ENCODE measurements at regions not wholly inside any gene's neighbourhood (a gene's known extent, or its start where the extent isn't known, plus 50 kb on each side); places are given as distances from the start of the nearest gene placed in this dataset.

DNA sequence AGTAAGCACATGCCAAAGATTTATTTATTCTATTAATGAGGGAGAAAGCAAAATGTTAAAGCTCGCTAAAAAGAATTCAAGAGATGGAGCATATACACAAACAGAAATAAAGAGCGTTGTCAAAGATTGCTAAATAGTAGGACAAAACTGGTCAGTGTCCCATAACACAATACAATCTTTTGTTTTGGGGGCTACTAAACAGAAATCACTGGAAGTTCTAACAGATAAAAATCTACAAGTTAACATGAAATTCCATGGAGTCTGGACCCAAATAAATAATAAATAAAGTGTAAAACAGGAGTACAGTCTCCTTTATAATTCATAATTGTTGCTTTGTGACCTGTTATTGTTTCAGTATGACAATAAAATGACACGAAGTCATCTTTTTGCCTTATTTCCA lies 115.2 kb upstream of the CNTNAP4 start:
- no peaks in the 10 kb centered on the region for H3K27me3 ChIP-seq (ENCODE audit: insufficient read depth)
- H3K36me3 ChIP-seq (ENCODE audit: insufficient read depth) = no peaks in the 10 kb centered on the region
- H3K27me3 Mint-ChIP-seq (ENCODE audit: insufficient read depth, low read depth, poor library complexity) = peaks cover 2% of the 10 kb centered on the region
- H3K4me3 Mint-ChIP-seq = no peak overlapping the region
- H3K79me2 ChIP-seq (replicated peaks; ENCODE audit: insufficient read depth) = no peaks in the 10 kb centered on the region
- no peak overlapping the region for H3K27ac Mint-ChIP-seq
- TF ChIP-seq NANOG (IDR thresholded peaks at IDR 0.05; ENCODE audit: borderline replicate concordance) (no peak), EZH2 (IDR thresholded peaks at IDR 0.05; ENCODE audit: low read depth, unreplicated experiment) (no peak), CREB1 (CRISPR knock-in tag; IDR thresholded peaks at IDR 0.05; ENCODE audit: low read depth) (no peak), JUNB (IDR thresholded peaks at IDR 0.05; ENCODE audit: unreplicated experiment) (no peak), STAT1 (IDR thresholded peaks at IDR 0.05; ENCODE audit: unreplicated experiment) (no peak), ZNF331 (CRISPR knock-in tag; IDR thresholded peaks at IDR 0.05; ENCODE audit: low read depth) (no peak), POLR2AphosphoS5 (IDR thresholded peaks at IDR 0.05; ENCODE audit: low read depth) (no peak), EZH2phosphoT487 (IDR thresholded peaks at IDR 0.05; ENCODE audit: unreplicated experiment) (no peak), ZNF114 (CRISPR knock-in tag; IDR thresholded peaks at IDR 0.05) (no peak)
- TF ChIP-seq, protein P1, sequence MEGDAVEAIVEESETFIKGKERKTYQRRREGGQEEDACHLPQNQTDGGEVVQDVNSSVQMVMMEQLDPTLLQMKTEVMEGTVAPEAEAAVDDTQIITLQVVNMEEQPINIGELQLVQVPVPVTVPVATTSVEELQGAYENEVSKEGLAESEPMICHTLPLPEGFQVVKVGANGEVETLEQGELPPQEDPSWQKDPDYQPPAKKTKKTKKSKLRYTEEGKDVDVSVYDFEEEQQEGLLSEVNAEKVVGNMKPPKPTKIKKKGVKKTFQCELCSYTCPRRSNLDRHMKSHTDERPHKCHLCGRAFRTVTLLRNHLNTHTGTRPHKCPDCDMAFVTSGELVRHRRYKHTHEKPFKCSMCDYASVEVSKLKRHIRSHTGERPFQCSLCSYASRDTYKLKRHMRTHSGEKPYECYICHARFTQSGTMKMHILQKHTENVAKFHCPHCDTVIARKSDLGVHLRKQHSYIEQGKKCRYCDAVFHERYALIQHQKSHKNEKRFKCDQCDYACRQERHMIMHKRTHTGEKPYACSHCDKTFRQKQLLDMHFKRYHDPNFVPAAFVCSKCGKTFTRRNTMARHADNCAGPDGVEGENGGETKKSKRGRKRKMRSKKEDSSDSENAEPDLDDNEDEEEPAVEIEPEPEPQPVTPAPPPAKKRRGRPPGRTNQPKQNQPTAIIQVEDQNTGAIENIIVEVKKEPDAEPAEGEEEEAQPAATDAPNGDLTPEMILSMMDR (conservative IDR thresholded peaks at IDR 0.05; ENCODE audit: low read depth in 2 of 2) = no peak
- TF ChIP-seq, protein P2, sequence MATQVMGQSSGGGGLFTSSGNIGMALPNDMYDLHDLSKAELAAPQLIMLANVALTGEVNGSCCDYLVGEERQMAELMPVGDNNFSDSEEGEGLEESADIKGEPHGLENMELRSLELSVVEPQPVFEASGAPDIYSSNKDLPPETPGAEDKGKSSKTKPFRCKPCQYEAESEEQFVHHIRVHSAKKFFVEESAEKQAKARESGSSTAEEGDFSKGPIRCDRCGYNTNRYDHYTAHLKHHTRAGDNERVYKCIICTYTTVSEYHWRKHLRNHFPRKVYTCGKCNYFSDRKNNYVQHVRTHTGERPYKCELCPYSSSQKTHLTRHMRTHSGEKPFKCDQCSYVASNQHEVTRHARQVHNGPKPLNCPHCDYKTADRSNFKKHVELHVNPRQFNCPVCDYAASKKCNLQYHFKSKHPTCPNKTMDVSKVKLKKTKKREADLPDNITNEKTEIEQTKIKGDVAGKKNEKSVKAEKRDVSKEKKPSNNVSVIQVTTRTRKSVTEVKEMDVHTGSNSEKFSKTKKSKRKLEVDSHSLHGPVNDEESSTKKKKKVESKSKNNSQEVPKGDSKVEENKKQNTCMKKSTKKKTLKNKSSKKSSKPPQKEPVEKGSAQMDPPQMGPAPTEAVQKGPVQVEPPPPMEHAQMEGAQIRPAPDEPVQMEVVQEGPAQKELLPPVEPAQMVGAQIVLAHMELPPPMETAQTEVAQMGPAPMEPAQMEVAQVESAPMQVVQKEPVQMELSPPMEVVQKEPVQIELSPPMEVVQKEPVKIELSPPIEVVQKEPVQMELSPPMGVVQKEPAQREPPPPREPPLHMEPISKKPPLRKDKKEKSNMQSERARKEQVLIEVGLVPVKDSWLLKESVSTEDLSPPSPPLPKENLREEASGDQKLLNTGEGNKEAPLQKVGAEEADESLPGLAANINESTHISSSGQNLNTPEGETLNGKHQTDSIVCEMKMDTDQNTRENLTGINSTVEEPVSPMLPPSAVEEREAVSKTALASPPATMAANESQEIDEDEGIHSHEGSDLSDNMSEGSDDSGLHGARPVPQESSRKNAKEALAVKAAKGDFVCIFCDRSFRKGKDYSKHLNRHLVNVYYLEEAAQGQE (IDR thresholded peaks at IDR 0.05; ENCODE audit: unreplicated experiment) = no peak
- TF ChIP-seq, protein P3, sequence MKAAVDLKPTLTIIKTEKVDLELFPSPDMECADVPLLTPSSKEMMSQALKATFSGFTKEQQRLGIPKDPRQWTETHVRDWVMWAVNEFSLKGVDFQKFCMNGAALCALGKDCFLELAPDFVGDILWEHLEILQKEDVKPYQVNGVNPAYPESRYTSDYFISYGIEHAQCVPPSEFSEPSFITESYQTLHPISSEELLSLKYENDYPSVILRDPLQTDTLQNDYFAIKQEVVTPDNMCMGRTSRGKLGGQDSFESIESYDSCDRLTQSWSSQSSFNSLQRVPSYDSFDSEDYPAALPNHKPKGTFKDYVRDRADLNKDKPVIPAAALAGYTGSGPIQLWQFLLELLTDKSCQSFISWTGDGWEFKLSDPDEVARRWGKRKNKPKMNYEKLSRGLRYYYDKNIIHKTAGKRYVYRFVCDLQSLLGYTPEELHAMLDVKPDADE (IDR thresholded peaks at IDR 0.05) = no peak
- TF ChIP-seq, protein P4, sequence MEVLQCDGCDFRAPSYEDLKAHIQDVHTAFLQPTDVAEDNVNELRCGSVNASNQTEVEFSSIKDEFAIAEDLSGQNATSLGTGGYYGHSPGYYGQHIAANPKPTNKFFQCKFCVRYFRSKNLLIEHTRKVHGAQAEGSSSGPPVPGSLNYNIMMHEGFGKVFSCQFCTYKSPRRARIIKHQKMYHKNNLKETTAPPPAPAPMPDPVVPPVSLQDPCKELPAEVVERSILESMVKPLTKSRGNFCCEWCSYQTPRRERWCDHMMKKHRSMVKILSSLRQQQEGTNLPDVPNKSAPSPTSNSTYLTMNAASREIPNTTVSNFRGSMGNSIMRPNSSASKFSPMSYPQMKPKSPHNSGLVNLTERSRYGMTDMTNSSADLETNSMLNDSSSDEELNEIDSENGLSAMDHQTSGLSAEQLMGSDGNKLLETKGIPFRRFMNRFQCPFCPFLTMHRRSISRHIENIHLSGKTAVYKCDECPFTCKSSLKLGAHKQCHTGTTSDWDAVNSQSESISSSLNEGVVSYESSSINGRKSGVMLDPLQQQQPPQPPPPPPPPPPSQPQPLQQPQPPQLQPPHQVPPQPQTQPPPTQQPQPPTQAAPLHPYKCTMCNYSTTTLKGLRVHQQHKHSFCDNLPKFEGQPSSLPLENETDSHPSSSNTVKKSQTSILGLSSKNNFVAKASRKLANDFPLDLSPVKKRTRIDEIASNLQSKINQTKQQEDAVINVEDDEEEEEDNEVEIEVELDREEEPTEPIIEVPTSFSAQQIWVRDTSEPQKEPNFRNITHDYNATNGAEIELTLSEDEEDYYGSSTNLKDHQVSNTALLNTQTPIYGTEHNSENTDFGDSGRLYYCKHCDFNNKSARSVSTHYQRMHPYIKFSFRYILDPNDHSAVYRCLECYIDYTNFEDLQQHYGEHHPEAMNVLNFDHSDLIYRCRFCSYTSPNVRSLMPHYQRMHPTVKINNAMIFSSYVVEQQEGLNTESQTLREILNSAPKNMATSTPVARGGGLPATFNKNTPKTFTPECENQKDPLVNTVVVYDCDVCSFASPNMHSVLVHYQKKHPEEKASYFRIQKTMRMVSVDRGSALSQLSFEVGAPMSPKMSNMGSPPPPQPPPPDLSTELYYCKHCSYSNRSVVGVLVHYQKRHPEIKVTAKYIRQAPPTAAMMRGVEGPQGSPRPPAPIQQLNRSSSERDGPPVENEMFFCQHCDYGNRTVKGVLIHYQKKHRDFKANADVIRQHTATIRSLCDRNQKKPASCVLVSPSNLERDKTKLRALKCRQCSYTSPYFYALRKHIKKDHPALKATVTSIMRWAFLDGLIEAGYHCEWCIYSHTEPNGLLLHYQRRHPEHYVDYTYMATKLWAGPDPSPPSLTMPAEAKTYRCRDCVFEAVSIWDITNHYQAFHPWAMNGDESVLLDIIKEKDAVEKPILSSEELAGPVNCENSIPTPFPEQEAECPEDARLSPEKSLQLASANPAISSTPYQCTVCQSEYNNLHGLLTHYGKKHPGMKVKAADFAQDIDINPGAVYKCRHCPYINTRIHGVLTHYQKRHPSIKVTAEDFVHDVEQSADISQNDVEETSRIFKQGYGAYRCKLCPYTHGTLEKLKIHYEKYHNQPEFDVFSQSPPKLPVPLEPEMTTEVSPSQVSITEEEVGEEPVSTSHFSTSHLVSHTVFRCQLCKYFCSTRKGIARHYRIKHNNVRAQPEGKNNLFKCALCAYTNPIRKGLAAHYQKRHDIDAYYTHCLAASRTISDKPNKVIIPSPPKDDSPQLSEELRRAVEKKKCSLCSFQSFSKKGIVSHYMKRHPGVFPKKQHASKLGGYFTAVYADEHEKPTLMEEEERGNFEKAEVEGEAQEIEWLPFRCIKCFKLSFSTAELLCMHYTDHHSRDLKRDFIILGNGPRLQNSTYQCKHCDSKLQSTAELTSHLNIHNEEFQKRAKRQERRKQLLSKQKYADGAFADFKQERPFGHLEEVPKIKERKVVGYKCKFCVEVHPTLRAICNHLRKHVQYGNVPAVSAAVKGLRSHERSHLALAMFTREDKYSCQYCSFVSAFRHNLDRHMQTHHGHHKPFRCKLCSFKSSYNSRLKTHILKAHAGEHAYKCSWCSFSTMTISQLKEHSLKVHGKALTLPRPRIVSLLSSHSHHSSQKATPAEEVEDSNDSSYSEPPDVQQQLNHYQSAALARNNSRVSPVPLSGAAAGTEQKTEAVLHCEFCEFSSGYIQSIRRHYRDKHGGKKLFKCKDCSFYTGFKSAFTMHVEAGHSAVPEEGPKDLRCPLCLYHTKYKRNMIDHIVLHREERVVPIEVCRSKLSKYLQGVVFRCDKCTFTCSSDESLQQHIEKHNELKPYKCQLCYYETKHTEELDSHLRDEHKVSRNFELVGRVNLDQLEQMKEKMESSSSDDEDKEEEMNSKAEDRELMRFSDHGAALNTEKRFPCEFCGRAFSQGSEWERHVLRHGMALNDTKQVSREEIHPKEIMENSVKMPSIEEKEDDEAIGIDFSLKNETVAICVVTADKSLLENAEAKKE (CRISPR knock-in tag; IDR thresholded peaks at IDR 0.05) = no peak
- ATAC-seq (no peak), DNase-seq (ENCODE audit: low spot score) (no peak)
- no peaks in the 10 kb centered on the region for H3K4me1 ChIP-seq (ENCODE audit: insufficient read depth)
- H3K9me2 ChIP-seq (ENCODE audit: insufficient read depth) = no peaks in the 10 kb centered on the region
- no peaks in the 10 kb centered on the region for H3K36me3 Mint-ChIP-seq (ENCODE audit: low read depth)
- no peaks in the 10 kb centered on the region for H3F3A ChIP-seq (replicated peaks; ENCODE audit: low read depth)
- H3K27ac ChIP-seq (ENCODE audit: low read depth) = no peak overlapping the region
- H4K20me1 ChIP-seq (replicated peaks; ENCODE audit: insufficient read depth) = no peaks in the 10 kb centered on the region
- no peak overlapping the region for H3K4me2 ChIP-seq
- H3K4me3 ChIP-seq = no peak overlapping the region
- no peaks in the 10 kb centered on the region for H3K4me1 Mint-ChIP-seq
- H3K9me3 Mint-ChIP-seq = peaks cover 14% of the 10 kb centered on the region
- H2AFZ ChIP-seq = no peak overlapping the region

Data from GM23338 (cell line).